Tibial nerve (tissue), 4 donors: ENCODE measurements at regions not wholly inside any gene's neighbourhood (a gene's known extent, or its start where the extent isn't known, plus 50 kb on each side); places are given as distances from the start of the nearest gene placed in this dataset.

Experiments used
- DNase-seq, 2 donors: peaks; one replicate each; pipeline ENCODE4 v3.0.0-alpha.2; 2019; ENCODE audit warnings: low spot score in 2 of 2
- H3K27ac ChIP-seq, 4 donors: fragments of 200-600 bp; sonication (generic) in 3 of 4; one replicate each; pipeline ENCODE4 v1.5.1; 2017 to 2019; ENCODE audit warnings: mild to moderate bottlenecking in 1 of 4
- H3K27me3 ChIP-seq, 2 donors: fragments of 200-600 bp; sonication (generic) in 1 of 2; one replicate each; pipeline versions ENCODE4 v1.5.1 to v1.6.0; 2017 to 2019
- H3K36me3 ChIP-seq, 3 donors: fragments of 200-600 bp; sonication (generic); one replicate each; pipeline ENCODE4 v1.5.1; 2018 to 2019
- H3K4me1 ChIP-seq, 4 donors: fragments of 200-600 bp; sonication (generic) in 3 of 4; one replicate each; pipeline ENCODE4 v1.5.1; 2017 to 2019
- H3K4me3 ChIP-seq, 4 donors: fragments of 200-600 bp; sonication (generic) in 3 of 4; one replicate each; pipeline ENCODE4 v1.5.1; 2017 to 2019; ENCODE audit warnings: mild to moderate bottlenecking in 1 of 4, moderate library complexity in 1 of 4
- H3K9me3 ChIP-seq, 4 donors: fragments of 200-600 bp; sonication (generic) in 3 of 4; one replicate each; pipeline ENCODE4 v1.5.1; 2017 to 2019
- EP300 ChIP-seq, 2 donors: sonication (generic); formaldehyde crosslinking; IDR thresholded peaks; one replicate each; pipeline ENCODE4 v1.6.1; 2017; ENCODE audit warnings: antibody characterized with exemption in 2 of 2, mild to moderate bottlenecking in 1 of 2
- POLR2A ChIP-seq, 2 donors: fragments of 450-650 bp; IDR thresholded peaks; one replicate each; pipeline ENCODE4 v1.6.1; 2017; ENCODE audit warnings: antibody characterized with exemption in 2 of 2, mild to moderate bottlenecking in 2 of 2, moderate library complexity in 2 of 2
- WGBS, 2 donors: methylation state at CpG; one replicate each; pipeline ENCODE4 v1.1.5; 2018; 5-methylcytosine and 5-hydroxymethylcytosine counted together
- TF ChIP-seq, protein P1 (sequence below), 5 experiments: fragments of 200-600 bp in 3 of 5; fragments of 450-650 bp in 2 of 5; sonication (generic) in 3 of 5; IDR thresholded peaks; one replicate each; pipeline ENCODE4 v1.5.1; 2016 to 2019; ENCODE audit warnings: antibody characterized with exemption in 5 of 5, mild to moderate bottlenecking in 3 of 5, moderate library complexity in 2 of 5

DNA sequence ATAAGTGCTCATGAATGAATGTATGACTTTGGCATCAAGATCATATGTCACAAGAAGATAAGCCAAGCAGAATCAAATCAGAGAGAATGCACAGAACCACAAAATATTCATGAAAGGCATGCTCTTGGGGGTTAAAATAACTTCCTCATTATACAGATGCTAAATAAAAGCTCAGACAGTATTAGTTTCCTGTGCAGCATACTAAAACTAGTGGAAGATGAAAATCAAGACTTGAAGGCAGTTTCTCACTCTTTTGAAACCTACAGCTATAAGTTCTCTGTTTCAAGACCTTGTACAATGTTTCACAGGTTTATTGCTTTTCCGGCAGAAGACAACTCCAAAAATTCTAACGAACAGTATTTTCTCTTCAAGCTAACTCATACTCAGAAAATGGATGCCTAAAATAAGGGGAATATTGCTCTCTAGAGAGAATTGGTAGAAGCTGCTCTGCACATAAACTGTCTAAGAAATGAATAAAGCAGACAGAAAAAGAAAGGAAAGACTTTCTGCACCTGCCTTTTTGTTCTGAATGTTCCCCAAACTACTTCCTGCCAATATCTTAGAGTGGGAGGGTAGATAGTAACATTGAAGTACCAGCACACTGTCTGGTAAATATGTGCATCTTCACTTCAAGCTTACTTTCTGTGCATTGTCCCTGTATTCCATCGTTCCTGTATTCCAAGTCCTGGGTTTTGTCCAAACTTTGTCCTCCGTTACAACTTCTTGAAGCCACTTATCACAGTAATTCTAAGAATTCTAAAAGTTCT is 639.4 kb upstream of the FAT3 start:
- WGBS, 2 donors: 64 to 71% methylated on average over 4 of the region's 4 CpGs
- no peaks in the 10 kb centered on the region for H3K27me3 ChIP-seq
- no peak overlapping the region for H3K27ac ChIP-seq
- no peaks in the 10 kb centered on the region for H3K4me1 ChIP-seq
- H3K4me3 ChIP-seq: no peak overlapping the region
- H3K9me3 ChIP-seq: peaks cover 0 to 11% (median 0%) of the 10 kb centered on the region in 4 donors
- TF ChIP-seq, protein P1, sequence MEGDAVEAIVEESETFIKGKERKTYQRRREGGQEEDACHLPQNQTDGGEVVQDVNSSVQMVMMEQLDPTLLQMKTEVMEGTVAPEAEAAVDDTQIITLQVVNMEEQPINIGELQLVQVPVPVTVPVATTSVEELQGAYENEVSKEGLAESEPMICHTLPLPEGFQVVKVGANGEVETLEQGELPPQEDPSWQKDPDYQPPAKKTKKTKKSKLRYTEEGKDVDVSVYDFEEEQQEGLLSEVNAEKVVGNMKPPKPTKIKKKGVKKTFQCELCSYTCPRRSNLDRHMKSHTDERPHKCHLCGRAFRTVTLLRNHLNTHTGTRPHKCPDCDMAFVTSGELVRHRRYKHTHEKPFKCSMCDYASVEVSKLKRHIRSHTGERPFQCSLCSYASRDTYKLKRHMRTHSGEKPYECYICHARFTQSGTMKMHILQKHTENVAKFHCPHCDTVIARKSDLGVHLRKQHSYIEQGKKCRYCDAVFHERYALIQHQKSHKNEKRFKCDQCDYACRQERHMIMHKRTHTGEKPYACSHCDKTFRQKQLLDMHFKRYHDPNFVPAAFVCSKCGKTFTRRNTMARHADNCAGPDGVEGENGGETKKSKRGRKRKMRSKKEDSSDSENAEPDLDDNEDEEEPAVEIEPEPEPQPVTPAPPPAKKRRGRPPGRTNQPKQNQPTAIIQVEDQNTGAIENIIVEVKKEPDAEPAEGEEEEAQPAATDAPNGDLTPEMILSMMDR (IDR thresholded peaks at IDR 0.05): no peak
- TF ChIP-seq POLR2A (IDR thresholded peaks at IDR 0.05) (no peak), EP300 (IDR thresholded peaks at IDR 0.05) (no peak)
- H3K36me3 ChIP-seq: no peaks in the 10 kb centered on the region
- DNase-seq: no peak

DNA sequence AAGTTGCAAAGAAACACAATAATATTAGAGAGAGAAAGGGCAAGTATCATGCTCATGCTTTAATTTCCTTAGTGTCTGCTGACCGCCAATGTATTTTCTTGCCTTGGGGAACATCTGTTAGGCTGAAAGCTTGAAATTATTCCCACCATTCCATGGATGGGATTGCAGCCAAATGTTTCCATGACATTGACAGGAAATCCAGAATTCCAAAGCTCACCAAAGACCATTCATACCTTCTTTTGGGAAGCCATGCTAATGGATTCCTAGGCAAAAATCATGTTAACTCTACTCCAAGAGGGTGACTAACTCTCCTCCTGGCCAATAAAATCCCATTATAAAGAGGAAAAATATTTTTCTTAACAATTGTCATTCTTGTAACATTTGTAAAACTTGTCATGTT is 661.4 kb upstream of the FAT3 start:
- 65 to 76% methylated on average over 1 of the region's 1 CpG for WGBS, 2 donors
- TF ChIP-seq, protein P1 (IDR thresholded peaks at IDR 0.05): no peak
- TF ChIP-seq EP300 (IDR thresholded peaks at IDR 0.05): no peak
- H3K9me3 ChIP-seq: peaks cover 0 to 4% (median 0%) of the 10 kb centered on the region in 4 donors
- H3K4me3 ChIP-seq: no peak overlapping the region
- no peaks in the 10 kb centered on the region for H3K27me3 ChIP-seq
- H3K36me3 ChIP-seq: no peaks in the 10 kb centered on the region
- no peak for DNase-seq
- H3K27ac ChIP-seq: no peak overlapping the region
- H3K4me1 ChIP-seq: no peaks in the 10 kb centered on the region

DNA sequence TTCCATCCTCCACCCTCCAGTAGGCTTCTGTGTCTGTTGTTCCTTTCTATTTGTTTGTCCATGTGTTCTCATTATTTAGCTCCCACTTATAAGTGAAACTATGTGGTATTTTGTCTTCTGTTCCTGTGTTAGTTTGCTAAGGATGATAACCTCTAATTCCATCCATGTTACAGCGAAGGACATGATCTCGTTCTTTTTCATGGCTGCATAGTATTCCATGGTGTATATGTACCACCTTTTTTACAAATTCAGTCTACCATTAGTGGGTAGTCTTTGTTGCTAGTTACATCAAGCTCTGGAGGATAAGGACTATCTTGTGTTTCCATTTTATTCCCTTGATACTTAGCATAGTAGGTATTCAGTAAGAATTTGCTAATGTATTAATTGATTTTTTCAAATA is 664.2 kb upstream of the FAT3 start:
- Histone ChIP-seq H3K36me3 (no peaks in the 10 kb centered on the region), H3K27me3 (no peaks in the 10 kb centered on the region), H3K9me3 (peaks cover 0 to 4% (median 0%) of the 10 kb centered on the region in 4 donors), H3K27ac (no peak overlapping the region), H3K4me3 (no peak overlapping the region), H3K4me1 (no peaks in the 10 kb centered on the region)
- no peak for DNase-seq
- 93 to 97% methylated on average over 2 of the region's 2 CpGs for WGBS, 2 donors
- TF ChIP-seq EP300 (IDR thresholded peaks at IDR 0.05): no peak
- TF ChIP-seq, protein P1 (IDR thresholded peaks at IDR 0.05): no peak
- TF ChIP-seq POLR2A (IDR thresholded peaks at IDR 0.05): no peak

DNA sequence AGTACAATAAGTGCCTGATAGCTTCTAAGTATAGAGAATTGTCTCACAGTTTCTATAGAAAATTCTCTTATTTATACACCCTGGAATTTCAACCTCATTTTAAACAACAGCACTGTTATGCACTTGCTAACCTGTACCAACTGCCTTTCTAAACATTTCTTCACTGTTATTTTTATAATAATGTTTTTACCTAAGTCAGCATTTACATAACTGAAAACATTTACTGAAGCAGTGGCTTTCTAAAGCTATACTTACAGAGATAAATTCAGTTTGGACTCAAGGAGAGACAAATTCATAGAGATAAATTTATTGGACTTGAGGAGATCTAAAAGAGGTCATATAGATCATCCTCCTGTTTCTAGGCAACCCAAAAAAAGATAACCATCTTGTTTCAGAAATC is 686.6 kb upstream of the FAT3 start:
- H3K27ac ChIP-seq: no peak overlapping the region
- H3K36me3 ChIP-seq: no peaks in the 10 kb centered on the region
- H3K9me3 ChIP-seq: no peaks in the 10 kb centered on the region
- TF ChIP-seq EP300 (IDR thresholded peaks at IDR 0.05) (no peak), POLR2A (IDR thresholded peaks at IDR 0.05) (no peak)
- TF ChIP-seq, protein P1 (IDR thresholded peaks at IDR 0.05): no peak
- no peaks in the 10 kb centered on the region for H3K27me3 ChIP-seq
- no peaks in the 10 kb centered on the region for H3K4me1 ChIP-seq
- no peak overlapping the region for H3K4me3 ChIP-seq
- no peak for DNase-seq

DNA sequence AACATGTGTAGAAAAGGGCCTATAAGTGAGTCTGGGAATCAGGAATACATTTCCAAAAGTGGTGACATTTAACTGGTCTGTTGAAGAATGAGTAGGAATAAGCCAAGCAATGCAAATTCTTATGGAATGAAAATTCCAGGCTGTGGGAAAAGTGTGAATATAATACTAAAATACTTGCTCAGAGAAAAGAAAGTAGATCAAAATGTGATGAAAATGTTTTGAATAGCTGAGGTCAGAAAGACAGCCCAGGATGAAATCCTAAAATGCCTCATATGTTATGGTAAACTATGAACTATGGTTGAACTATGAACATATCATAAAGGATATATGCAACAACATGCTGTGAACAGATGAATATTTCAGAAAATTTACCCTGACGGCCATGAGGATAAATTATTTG is 688.3 kb upstream of the FAT3 start:
- DNase-seq: no peak
- Histone ChIP-seq H3K4me1 (no peaks in the 10 kb centered on the region), H3K36me3 (no peaks in the 10 kb centered on the region), H3K27me3 (no peaks in the 10 kb centered on the region), H3K9me3 (no peaks in the 10 kb centered on the region), H3K4me3 (no peak overlapping the region), H3K27ac (no peak overlapping the region)
- WGBS, 2 donors: 66 to 78% methylated on average over 1 of the region's 1 CpG
- TF ChIP-seq, protein P1 (IDR thresholded peaks at IDR 0.05): no peak
- no peak for TF ChIP-seq POLR2A (IDR thresholded peaks at IDR 0.05)
- TF ChIP-seq EP300 (IDR thresholded peaks at IDR 0.05): no peak
